ENCODE measurements at regions not wholly inside any gene's neighbourhood (a gene's known extent, or its start where the extent isn't known, plus 50 kb on each side); places are given as distances from the start of the nearest gene placed in this dataset.
"Not testable (repeated sequence)": the region's sequence is repeated elsewhere in the genome, so short reads cannot be mapped to it uniquely, and the experiment has no call there.

DNA sequence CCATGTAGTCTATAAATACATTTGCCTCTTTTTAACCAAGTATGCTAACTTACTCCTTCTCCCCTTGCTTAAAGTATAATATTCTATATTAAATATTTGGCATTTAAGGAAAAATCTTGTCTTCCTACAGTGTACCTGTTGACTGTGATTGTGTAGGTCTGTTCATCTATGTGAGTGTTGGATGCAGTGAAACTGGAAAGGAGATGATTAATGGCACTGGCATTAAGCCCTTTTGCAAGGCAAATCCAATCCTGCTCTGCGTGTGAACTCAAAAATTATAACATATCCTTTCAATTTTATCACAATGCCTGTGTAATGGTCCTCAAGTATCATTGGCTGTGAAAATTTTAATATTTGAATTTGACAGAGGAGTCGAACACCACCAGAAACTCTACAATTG is 565.0 kb downstream of the KCNT2 start:
- DNase-seq: no peak
- Histone ChIP-seq H3K36me3 (no peaks in the 10 kb centered on the region), H3K9me3 (no peaks in the 10 kb centered on the region), H3K27me3 (no peaks in the 10 kb centered on the region), H3K27ac (no peak overlapping the region), H3K4me3 (no peak overlapping the region), H3K4me1 (no peaks in the 10 kb centered on the region)
- TF ChIP-seq CTCF (IDR thresholded peaks at IDR 0.05) (no peak), POLR2A (IDR thresholded peaks at IDR 0.05) (no peak)

DNA sequence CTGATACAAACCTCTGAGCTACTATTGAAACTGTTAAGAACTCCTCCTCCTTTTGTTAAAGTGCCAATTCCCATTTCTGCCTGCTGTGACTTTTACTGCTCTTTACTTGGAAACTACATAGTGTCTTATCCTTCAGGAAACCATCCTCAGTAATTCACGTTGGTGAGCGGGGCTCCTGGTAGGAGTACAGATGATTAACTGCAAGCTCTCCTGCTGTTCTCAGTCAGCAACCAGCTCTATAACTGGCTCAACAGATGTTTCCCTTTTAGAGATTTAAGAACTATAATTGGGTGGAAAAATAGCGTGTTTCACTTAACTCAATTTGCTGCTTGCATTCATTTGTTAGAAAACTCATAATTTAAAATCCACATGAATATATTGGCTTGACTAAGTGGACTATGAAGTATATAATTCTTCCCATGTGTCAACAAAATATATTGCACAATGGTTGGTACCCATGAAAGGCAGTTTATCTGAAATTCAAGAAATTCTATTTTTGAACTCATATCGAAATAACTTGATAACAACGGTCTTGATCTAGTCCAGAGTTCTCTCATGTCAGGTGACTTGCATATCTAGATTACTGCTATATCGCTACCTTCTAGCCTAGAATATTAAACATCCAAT is 574.0 kb downstream of the KCNT2 start:
- Histone ChIP-seq H3K4me3 (no peak overlapping the region), H3K36me3 (no peaks in the 10 kb centered on the region), H3K4me1 (no peaks in the 10 kb centered on the region), H3K9me3 (no peaks in the 10 kb centered on the region), H3K27ac (no peak overlapping the region), H3K27me3 (no peaks in the 10 kb centered on the region)
- DNase-seq: no peak
- TF ChIP-seq CTCF (IDR thresholded peaks at IDR 0.05): no peak
- no peak for TF ChIP-seq POLR2A (IDR thresholded peaks at IDR 0.05)

DNA sequence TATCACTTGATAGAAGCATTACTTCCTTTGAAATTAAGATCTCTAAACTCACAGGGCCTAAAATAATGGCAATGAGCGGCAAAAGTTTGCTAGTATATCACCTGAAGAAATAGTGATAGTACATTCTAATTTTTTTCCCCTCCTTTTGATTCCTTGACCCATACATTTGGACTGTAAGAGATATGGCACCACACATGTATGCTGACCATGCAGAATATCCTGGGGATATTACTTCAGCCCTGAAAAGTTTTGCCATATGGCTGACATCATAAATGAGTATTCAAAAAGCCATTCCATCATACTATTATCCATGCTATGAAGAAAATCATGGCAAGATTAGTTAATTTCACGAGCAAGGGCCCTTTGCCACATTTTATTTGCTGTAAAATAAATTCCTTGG is 576.9 kb downstream of the KCNT2 start:
- not testable (repeated sequence) for H3K4me3 ChIP-seq, H3K4me1 ChIP-seq, DNase-seq, H3K27ac ChIP-seq, H3K9me3 ChIP-seq, H3K27me3 ChIP-seq, H3K36me3 ChIP-seq

DNA sequence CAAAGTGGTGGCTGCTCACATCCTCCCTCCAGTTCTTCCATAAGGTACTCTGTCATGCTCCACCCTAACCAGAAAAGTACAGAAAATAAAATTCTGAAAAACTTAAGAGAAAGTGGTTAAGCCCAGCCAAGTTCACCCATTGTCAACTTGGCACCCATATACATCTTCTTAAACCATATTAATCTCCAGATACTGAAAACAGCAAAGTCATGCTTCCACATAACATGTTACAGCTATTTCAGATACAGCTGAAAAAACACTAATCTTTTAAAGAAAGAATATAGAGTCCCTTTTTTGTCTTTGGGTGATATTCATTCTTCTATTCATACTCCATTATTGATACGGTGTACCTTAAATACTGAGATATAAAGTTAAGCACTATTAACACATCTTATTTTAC is 577.8 kb downstream of the KCNT2 start:
- TF ChIP-seq POLR2A (IDR thresholded peaks at IDR 0.05): no peak
- no peaks in the 10 kb centered on the region for H3K9me3 ChIP-seq
- DNase-seq: no peak
- H3K27ac ChIP-seq: no peak overlapping the region
- H3K4me1 ChIP-seq: no peaks in the 10 kb centered on the region
- H3K4me3 ChIP-seq: no peak overlapping the region
- no peaks in the 10 kb centered on the region for H3K27me3 ChIP-seq
- H3K36me3 ChIP-seq: no peaks in the 10 kb centered on the region

DNA sequence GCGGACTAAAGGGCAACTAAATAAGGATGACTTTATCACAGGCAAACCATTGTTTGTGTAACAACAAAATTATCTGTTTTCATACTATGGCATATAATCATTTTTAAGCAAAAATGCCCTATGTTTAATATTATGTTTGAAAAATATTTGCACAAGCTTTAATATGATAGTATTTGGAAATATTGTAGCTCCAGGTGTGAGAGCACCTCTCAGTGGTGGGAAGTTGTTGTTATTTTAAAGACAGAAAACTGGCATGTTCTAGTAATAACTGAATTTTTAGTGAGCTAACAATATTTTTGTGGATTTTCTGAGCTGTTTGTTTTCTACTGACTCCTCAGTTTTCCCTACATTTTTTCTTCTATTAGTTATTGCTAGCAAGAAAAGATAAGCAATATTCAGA is 578.8 kb downstream of the KCNT2 start:
- TF ChIP-seq POLR2A (IDR thresholded peaks at IDR 0.05) (no peak), CTCF (IDR thresholded peaks at IDR 0.05) (no peak)
- Histone ChIP-seq H3K9me3 (no peaks in the 10 kb centered on the region), H3K4me1 (no peaks in the 10 kb centered on the region), H3K27ac (no peak overlapping the region), H3K4me3 (no peak overlapping the region), H3K36me3 (no peaks in the 10 kb centered on the region), H3K27me3 (no peaks in the 10 kb centered on the region)
- no peak for DNase-seq

DNA sequence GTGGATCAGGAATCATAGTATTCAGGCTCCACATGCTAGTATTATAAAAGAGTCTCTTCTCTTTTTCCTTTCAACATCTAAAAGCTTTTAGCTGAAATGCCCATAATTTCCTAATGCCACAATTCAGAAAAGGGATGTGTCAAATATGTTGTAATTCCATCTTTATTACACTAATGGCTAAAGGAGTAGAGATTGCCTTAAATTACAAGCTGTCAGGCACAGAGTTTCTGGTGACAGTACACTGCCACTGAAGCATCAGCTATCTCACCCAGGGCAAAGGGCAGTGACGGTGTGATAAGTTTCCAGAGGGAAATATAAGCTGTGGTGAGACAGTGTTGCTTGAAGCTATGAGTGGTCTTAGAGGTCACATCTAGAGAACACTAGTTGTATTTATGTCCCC is 581.1 kb downstream of the KCNT2 start:
- Histone ChIP-seq H3K4me1 (no peaks in the 10 kb centered on the region), H3K27ac (no peak overlapping the region), H3K4me3 (no peak overlapping the region), H3K36me3 (no peaks in the 10 kb centered on the region), H3K27me3 (no peaks in the 10 kb centered on the region), H3K9me3 (no peaks in the 10 kb centered on the region)
- DNase-seq: no peak
- no peak for TF ChIP-seq POLR2A (IDR thresholded peaks at IDR 0.05)
- TF ChIP-seq CTCF (IDR thresholded peaks at IDR 0.05): no peak

GRCh38 chr1:196021174-196021573 is 587.1 kb downstream of the KCNT2 start:
- not testable (repeated sequence) for H3K9me3 ChIP-seq, H3K27me3 ChIP-seq, H3K27ac ChIP-seq, H3K4me1 ChIP-seq, DNase-seq, H3K4me3 ChIP-seq, H3K36me3 ChIP-seq
